DMS 273 treated with DMSO at 0.1 percent for 48 hours (cell line): ENCODE measurements at regions not wholly inside any gene's neighbourhood (a gene's known extent, or its start where the extent isn't known, plus 50 kb on each side); places are given as distances from the start of the nearest gene placed in this dataset.
A peak's percentile ranks its signal among the peaks of the same experiment; 100 is the strongest.
"Not testable (repeated sequence)": the region's sequence is repeated elsewhere in the genome, so short reads cannot be mapped to it uniquely, and the experiment has no call there.

ENCODE experiments used
- DNase-seq: peaks from one replicate; lab custom pipeline; 2025; lab: John Stamatoyannopoulos, UW

- DNase-seq: no peak
Observed at GRCh38 chr5:98121036-98121936, 652.2 kb upstream of the RGMB start.

DNA sequence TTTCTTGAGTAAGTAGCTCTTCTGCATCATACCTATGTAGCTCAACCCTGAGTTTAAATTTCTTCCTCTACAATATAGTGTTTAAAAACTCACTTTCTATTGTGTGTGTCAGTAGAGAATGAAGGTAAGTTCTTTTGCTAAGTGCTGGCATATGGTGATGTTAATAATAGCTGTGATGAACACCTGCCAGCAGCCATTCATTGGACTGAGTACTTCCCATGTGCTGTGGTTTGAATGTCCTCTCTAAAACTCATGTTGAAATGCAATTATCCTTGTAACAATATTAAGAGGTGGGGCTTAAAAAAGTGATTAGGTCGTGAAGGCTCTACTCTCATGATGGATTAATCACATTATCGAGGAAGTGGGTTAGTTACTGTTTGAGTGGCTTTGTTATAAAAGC lies 645.2 kb upstream of the RGMB start:
- DNase-seq: peak; percentile 37

- no peak for DNase-seq
Observed at GRCh38 chr5:98128846-98129245, 644.6 kb upstream of the RGMB start.

DNA sequence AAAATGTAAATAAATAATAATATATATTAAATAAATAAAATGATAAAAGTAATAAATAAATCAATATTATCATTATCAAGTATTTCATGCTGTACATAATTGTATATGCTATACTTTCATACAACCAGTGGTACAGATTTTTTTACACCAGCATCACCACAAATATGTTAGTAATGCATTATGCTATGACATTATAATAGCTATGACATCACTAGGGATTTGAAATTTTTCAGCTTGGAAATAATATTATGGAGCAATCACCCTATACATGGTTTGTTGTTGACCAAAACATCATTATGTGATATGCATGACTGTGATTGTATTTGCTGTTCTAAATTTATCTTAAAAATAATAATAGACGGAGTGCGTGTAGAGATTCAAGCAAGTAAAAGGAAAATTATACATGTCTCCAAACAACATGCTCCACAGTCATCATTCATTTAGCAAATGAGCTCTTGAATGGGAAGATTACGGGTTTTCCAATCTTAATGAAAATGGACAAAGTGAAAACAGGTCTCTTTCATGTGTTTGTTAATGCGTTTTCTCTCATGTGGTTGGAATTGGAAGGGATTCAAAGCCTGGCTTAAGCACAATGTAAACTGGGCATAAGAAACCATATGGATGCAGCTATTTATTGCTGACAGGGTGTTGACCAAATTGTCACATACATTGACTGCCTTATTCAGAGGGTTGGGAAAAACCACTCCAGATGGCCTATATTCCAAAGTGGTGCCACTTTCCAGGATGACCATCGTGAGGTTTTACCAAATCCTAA lies 643.0 kb upstream of the RGMB start:
- peak; percentile 20 for DNase-seq

GRCh38 chr5:98144116-98144515 lies 629.3 kb upstream of the RGMB start:
- DNase-seq: no peak

DNA sequence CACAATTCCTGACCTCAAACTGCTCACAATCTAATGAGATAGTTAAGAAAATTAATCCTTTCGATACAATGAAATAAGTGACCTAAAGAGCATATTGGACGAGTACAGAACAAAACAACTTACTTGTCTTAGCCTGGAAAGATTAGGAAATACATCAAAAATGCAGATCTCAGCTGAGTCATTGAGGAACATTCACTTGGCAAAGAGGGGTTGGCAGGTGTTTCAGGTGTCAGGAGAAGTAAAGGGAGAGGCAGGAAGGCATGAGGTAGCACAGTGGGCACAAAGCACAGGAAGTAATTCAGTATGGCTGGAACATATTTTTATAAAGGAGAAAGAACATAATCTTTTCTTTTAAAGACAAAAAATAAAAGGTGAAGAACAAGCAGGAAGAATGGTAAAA lies 628.8 kb upstream of the RGMB start:
- DNase-seq: no peak

DNA sequence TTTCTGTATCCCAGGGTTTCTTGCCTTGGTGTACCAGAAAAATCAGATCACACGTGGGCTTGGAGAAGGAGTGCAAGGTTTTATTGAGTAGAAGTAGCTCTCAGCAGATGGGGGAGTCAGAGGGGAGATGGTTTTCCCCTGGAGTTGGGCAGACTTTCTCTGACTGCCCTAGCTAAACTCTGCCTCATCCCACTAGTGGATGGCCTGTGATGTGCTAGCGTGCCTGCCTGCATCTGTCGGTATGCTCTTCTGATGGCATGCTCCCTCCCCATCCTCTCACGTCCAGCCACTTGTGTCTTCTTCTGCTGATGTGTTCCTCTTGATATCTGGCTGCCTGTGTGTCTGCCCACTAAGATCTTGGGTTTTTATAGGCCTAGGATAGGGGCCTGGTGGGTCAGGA lies 616.1 kb upstream of the RGMB start:
- no peak for DNase-seq

DNA sequence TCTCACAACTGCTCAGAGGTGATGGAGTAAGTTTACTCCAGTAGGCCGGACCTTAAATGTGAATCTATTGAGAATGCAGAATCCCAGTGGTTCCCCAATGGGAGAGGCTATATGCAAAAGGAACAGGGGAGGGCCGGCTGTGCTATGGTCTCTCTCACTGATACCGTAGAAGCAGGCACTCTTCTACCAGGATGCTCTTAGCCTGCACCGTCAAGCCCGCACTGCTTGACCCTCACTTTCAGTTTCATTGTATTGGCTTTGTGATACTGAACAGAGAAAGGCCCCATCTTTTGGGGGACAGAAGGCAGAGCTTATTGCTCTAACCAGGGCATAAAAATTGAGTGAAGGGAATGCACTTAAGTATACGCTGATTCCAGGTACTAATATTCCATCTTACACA lies 615.0 kb upstream of the RGMB start:
- no peak for DNase-seq

DNA sequence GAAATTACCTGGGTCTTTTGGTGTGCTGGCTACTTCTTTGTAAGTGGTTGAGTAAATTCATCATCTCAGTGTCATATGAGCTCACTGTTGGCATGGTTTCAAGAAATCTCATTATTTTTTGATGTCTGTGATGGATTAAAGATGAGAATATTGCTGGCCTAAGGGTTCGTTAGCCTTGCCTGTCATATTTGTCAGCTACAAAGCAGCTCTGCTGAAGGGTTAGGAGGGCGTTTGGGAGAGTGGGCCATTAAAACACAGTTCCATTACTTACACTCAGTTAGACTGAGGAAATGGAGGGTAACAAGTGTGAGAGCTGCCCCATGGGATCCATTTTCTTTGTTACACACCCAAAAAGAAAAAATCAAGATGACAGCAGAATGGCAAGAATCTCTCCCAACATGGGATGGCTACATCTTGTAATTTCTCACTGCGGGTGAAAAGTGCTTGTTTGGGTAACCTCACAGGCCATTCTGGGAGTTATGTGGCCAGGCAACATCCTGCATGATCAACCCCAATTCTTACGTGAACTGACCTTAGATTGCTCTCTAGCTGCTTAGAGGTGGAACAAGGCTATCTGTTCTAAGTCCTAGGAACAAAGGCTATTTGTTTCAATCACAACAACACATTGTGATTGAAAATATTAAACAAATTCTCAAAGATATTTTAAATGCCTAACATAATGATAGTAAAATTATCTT lies 609.5 kb upstream of the RGMB start:
- DNase-seq: no peak

DNA sequence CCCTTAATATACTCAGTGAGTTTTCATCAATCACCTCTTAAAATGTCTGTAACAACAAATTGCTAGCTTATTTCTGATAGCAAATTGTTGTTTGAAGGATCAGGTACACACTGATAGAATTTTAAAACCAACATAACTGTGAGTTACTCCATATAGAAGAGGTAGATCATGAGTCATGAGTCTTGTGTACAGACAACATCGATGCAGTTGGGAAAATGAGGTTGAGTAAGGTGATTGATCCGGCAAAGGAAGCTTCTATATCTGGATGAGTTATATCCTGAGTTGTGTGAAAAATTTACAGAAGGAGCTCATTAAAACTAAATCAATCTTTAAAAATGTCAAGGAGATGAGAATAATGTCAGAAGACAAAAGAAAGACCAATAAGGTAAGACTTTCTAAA lies 604.6 kb upstream of the RGMB start:
- no peak for DNase-seq

DNA sequence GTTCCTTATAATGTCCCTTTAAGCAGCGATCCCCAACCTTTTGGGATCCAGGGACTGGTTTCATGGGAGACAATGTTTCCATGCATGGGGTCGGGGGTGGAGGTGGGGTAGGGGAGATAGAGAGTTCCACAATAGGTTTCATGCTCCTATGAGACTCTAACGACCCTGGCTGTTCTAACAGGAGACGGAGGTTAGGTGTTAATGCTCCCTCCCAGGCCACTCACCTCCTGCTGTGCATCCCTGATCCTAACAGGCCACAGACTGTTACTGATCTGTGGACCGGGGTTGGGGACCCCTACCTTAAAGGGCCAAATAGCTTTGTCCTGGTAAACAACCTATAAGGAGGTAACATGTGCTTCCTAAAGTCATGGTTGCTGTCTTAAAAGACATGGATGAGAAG lies 602.5 kb upstream of the RGMB start:
- DNase-seq: no peak

GRCh38 chr5:98173334-98173733 lies 600.1 kb upstream of the RGMB start:
- DNase-seq: no peak

DNA sequence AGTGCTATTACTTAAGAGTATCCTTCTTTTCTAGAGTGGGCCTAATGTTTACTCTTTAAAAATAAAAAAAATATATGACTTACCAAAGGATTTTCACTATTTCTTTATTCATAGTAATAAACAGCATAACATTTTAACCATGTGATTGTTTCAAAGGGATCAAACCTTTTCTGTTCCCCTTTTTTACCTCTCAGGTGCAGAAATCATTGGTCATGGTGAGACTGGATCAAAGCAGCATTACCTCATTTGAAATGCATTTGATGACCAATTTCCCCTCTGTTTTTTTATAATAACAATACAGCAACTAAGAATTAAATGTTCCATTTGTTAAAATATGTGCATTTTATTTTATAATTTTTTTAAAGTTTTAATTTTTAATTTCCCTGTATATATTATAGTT lies 598.0 kb upstream of the RGMB start:
- DNase-seq: no peak

GRCh38 chr5:98179791-98180755 lies 593.4 kb upstream of the RGMB start:
- no peak for DNase-seq

- no peak for DNase-seq
Observed at GRCh38 chr5:98186128-98186527, 587.3 kb upstream of the RGMB start.

GRCh38 chr5:98187945-98188344 lies 585.5 kb upstream of the RGMB start:
- DNase-seq: no peak

DNA sequence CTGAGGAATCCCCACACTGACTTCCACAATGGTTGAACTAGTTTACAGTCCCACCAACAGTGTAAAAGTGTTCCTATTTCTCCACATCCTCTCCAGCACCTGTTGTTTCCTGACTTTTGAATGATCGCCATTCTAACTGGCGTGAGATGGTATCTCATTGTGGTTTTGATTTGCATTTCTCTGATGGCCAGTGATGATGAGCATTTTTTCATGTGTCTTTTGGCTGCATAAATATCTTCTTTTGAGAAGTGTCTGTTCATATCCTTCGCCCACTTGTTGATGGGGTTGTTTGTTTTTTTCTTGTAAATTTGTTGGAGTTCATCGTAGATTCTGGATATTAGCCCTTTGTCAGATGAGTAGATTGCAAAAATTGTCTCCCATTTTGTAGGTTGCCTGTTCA lies 583.1 kb upstream of the RGMB start:
- not testable (repeated sequence) for DNase-seq

- no peak for DNase-seq
Observed at GRCh38 chr5:98193921-98194760, 579.3 kb upstream of the RGMB start.

DNA sequence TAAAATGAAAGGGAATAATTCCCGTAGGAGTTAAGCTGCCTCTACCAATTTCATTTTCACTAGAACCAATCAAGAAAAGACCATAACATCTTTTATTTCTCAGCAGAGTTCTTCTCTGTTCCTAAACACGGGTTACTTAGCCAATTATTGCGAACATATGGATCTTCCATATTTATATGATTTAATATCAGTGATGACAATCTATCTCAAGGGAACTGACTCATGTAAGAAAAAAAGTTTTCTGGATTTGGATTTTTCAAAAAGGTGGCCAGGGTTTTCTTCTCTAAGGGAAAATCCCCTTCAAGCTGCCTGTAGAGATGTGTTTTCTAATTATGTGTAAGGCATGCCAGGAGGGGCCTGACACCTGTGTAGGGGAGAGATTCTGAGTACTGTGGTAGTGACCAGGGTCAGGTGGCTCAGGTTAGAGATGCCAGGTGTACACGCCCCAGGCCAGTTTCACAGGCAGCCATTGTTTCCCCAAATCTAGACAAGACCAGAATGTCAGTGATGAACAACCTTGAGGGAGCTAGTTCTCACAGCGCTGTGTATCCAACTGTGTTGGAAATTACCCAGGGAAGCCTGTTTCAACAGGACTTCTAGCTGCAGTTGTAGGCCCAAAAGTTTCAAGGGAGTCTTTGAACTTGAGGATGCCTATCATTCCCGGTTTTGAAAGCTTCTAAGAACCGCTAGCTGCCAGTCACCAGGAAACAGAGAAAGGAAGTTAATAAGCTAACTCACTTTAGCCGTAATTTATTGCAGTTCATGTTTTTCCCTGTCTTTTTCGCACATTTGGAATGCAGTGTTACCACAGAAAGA lies 572.5 kb upstream of the RGMB start:
- DNase-seq: no peak

- DNase-seq: no peak
Observed at GRCh38 chr5:98204798-98205197, 568.7 kb upstream of the RGMB start.
